PC-3 (cell line): ENCODE measurements at regions not wholly inside any gene's neighbourhood (a gene's known extent, or its start where the extent isn't known, plus 50 kb on each side); places are given as distances from the start of the nearest gene placed in this dataset.

Source experiments
- ATAC-seq: fragments of 200-7000 bp; cut with Tn5 transposase; 2 replicates; pipeline ENCODE4 v1.9.1; 2020; ENCODE audit warnings: mild to moderate bottlenecking, moderate library complexity
- BruUV-seq: library from RNA; stranded (reverse); fragments of 400-500 nt; replicated peaks from 2 replicates; lab custom pipeline; 2021; lab: Mats Ljungman, UMichigan
- CTCF ChIA-PET: fragments of 300-600 bp; sonication (Branson Sonifier 250); formaldehyde crosslinking; loops from one replicate; lab custom pipeline; 2022; ENCODE audit warnings: antibody characterized with exemption; lab: Charles Lee
- POLR2A ChIA-PET: fragments of 300-600 bp; sonication (Branson Sonifier 250); formaldehyde crosslinking; loops from one replicate; lab custom pipeline; 2022; ENCODE audit warnings: antibody characterized with exemption; ENCODE audit not compliant: unreplicated experiment; lab: Charles Lee
- DNase-seq: peaks from one replicate; pipeline ENCODE4 v3.0.0-alpha.2; 2015
- H2AFZ ChIP-seq: fragments of 300-600 bp; sonication (generic); 2 replicates; pipeline ENCODE4 v1.6.0; 2016; ENCODE audit warnings: antibody characterized with exemption, low read length
- H3F3A ChIP-seq: fragments of 300-600 bp; sonication (generic); one replicate; pipeline ENCODE4 v1.6.0; 2017; ENCODE audit warnings: antibody characterized with exemption, low read length, control low read depth, mild to moderate bottlenecking; ENCODE audit not compliant: unreplicated experiment
- H3K27ac ChIP-seq: fragments of 300-600 bp; sonication (generic); 2 replicates; pipeline ENCODE4 v1.5.1; 2016; ENCODE audit warnings: mild to moderate bottlenecking, low read length
- H3K27me3 ChIP-seq: fragments of 300-600 bp; sonication (generic); 2 replicates; pipeline ENCODE4 v1.6.1; 2016; ENCODE audit warnings: low read length, mixed read lengths
- H3K36me3 ChIP-seq: fragments of 300-600 bp; sonication (generic); 2 replicates; pipeline ENCODE4 v1.6.1; 2016; ENCODE audit warnings: low read depth, mixed run types, low read length, mixed read lengths
- H3K4me1 ChIP-seq: fragments of 300-600 bp; sonication (generic); 2 replicates; pipeline ENCODE4 v1.5.1; 2016; ENCODE audit warnings: low read length; ENCODE audit not compliant: insufficient read depth
- H3K4me2 ChIP-seq: fragments of 300-600 bp; sonication (generic); 2 replicates; pipeline ENCODE4 v1.6.0; 2016; ENCODE audit warnings: low read length
- H3K4me3 ChIP-seq: fragments of 300-600 bp; sonication (generic); 2 replicates; pipeline ENCODE4 v1.5.1; 2016; ENCODE audit warnings: mild to moderate bottlenecking, low read length, mixed read lengths
- H3K79me2 ChIP-seq: fragments of 300-600 bp; sonication (generic); 2 replicates; pipeline ENCODE4 v1.6.1; 2017; ENCODE audit warnings: low read length, mixed read lengths
- H3K9ac ChIP-seq: fragments of 300-600 bp; sonication (generic); 2 replicates; pipeline ENCODE4 v1.6.0; 2016; ENCODE audit warnings: mild to moderate bottlenecking, low read length
- H3K9me2 ChIP-seq: fragments of 300-600 bp; sonication (generic); replicated peaks from 2 replicates; pipeline ENCODE4 v1.6.1; 2016; ENCODE audit warnings: mixed run types, low read length, mixed read lengths
- H3K9me3 ChIP-seq: fragments of 300-600 bp; sonication (generic); 2 replicates; pipeline ENCODE4 v1.6.1; 2016; ENCODE audit warnings: low read length, mixed read lengths
- H4K20me1 ChIP-seq: fragments of 300-600 bp; sonication (generic); 2 replicates; pipeline ENCODE4 v1.6.1; 2016; ENCODE audit warnings: low read length, mixed read lengths
- CTCF ChIP-seq: fragments of 300-600 bp; sonication (generic); conservative IDR thresholded peaks from 2 replicates; pipeline ENCODE4 v1.5.1; 2017; ENCODE audit warnings: antibody characterized with exemption, low read depth, mild to moderate bottlenecking, low read length
- EZH2 ChIP-seq: fragments of 300-600 bp; sonication (generic); IDR thresholded peaks from one replicate; pipeline ENCODE4 v1.6.1; 2017; ENCODE audit warnings: antibody characterized with exemption, mild to moderate bottlenecking, low read length; ENCODE audit not compliant: unreplicated experiment
- EZH2phosphoT487 ChIP-seq: fragments of 300-600 bp; sonication (generic); IDR thresholded peaks from 2 replicates; pipeline ENCODE4 v1.6.1; 2018; ENCODE audit warnings: mild to moderate bottlenecking, antibody characterized with exemption, low read length, borderline replicate concordance
- intact Hi-C: fragments of 100-400 bp; cut with micrococcal nuclease; formaldehyde crosslinking; loops from 2 replicates; pipeline ENCODE4 v1.9.0; 2023

- ATAC-seq, result peak; percentile 12; the same call in 1 of the 2 replicates
- H3K9ac ChIP-seq, result no peak overlapping the region
- CTCF ChIA-PET, result interaction anchor here (0.6 kb wide), 1 partner anchor 1058 kb away, joined by 4 read pairs; no protein-coding TSS in a partner anchor
- H3K36me3 ChIP-seq, result no peaks in the 10 kb centered on the region
- no peak overlapping the region for H3K27ac ChIP-seq
- H3F3A ChIP-seq, result no peaks in the 10 kb centered on the region
- POLR2A ChIA-PET, result no interaction called here
- intact Hi-C loops, result loop anchor here (5.0 to 10.0 kb wide), 2 partner anchors 779 to 1226 kb away; no protein-coding TSS in a partner anchor
- H3K4me1 ChIP-seq, result no peaks in the 10 kb centered on the region
- H3K4me3 ChIP-seq, result no peak overlapping the region
- no peak overlapping the region for H2AFZ ChIP-seq
- no TSS peak for BruUV-seq
- TF ChIP-seq CTCF (no peak), EZH2phosphoT487 (no peak), EZH2 (no peak)
- H3K4me2 ChIP-seq, result no peak overlapping the region
- no peaks in the 10 kb centered on the region for H3K9me2 ChIP-seq
- no peaks in the 10 kb centered on the region for H3K9me3 ChIP-seq
- no peaks in the 10 kb centered on the region for H3K79me2 ChIP-seq
- no peak for DNase-seq
- no peaks in the 10 kb centered on the region for H4K20me1 ChIP-seq
- H3K27me3 ChIP-seq, result peaks cover 74% of the 10 kb centered on the region
Observed at GRCh38 chr14:56471056-56471455, 108.5 kb upstream of the TMEM260 start.

DNA sequence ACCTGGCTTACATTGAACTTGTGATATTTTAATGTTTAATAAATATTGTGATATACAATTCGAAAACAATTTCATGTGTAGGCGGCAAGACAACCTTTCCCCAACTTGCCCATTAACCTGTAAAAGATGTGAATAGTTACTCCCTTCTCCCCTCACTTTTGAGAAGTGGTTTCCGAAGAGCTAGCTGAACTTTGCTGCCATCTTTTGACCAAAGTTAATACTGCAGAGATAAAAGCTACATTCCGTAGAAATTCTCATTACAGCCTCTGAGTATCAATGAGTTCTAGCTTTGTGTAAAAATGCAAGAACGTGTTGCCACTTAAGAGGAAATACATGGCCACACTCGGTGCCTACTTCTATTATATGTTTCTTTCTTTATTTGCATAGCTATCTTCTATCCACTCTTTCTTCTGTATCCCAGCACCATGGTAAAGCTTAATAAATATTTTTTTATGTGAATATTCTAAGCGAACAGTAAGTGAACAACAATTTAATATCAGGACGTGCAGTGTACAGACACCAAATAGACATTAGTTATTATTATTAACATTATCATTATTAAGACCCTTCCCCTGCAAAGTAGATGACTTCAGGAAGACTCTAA lies 105.1 kb upstream of the TMEM260 start:
- intact Hi-C loops, result loop anchor here (1.0 to 10.0 kb wide), 6 partner anchors 227 to 1230 kb away; partner anchors contain the start of gene FBXO34
- H3K27me3 ChIP-seq, result peaks cover 69% of the 10 kb centered on the region
- no peak overlapping the region for H3K27ac ChIP-seq
- no peak overlapping the region for H3K4me3 ChIP-seq
- DNase-seq, result peak; percentile 93
- no peaks in the 10 kb centered on the region for H3K79me2 ChIP-seq
- H3K4me1 ChIP-seq, result no peaks in the 10 kb centered on the region
- TF ChIP-seq CTCF, result peak; percentile 98
- TF ChIP-seq EZH2phosphoT487, result no peak
- no peak for TF ChIP-seq EZH2
- no peak overlapping the region for H2AFZ ChIP-seq
- no peak overlapping the region for H3K9ac ChIP-seq
- no peaks in the 10 kb centered on the region for H3F3A ChIP-seq
- no peaks in the 10 kb centered on the region for H4K20me1 ChIP-seq
- no TSS peak for BruUV-seq
- no peaks in the 10 kb centered on the region for H3K9me2 ChIP-seq
- ATAC-seq, result peak; percentile 71
- no peak overlapping the region for H3K4me2 ChIP-seq
- CTCF ChIA-PET, result interaction anchor here (0.5 to 1.2 kb wide), 18 partner anchors 11 to 1292 kb away, joined by 3 to 10 read pairs (median 4); partner anchors contain the start of gene DLGAP5
- no peaks in the 10 kb centered on the region for H3K36me3 ChIP-seq
- no peaks in the 10 kb centered on the region for H3K9me3 ChIP-seq
- POLR2A ChIA-PET, result no interaction called here

- no peak overlapping the region for H3K27ac ChIP-seq
- no TSS peak for BruUV-seq
- H3K9me3 ChIP-seq, result no peaks in the 10 kb centered on the region
- ATAC-seq (peak; percentile 46), DNase-seq (peak; percentile 53)
- H3K4me2 ChIP-seq, result no peak overlapping the region
- H3K4me1 ChIP-seq, result no peaks in the 10 kb centered on the region
- no peaks in the 10 kb centered on the region for H3K9me2 ChIP-seq
- H2AFZ ChIP-seq, result no peak overlapping the region
- H3K4me3 ChIP-seq, result no peak overlapping the region
- no peaks in the 10 kb centered on the region for H4K20me1 ChIP-seq
- H3K9ac ChIP-seq, result no peak overlapping the region
- no peaks in the 10 kb centered on the region for H3F3A ChIP-seq
- H3K27me3 ChIP-seq, result peaks cover 49% of the 10 kb centered on the region
- TF ChIP-seq CTCF, result peak; percentile 56
- no peak for TF ChIP-seq EZH2phosphoT487
- TF ChIP-seq EZH2, result no peak
- CTCF ChIA-PET, result no interaction called here
- H3K36me3 ChIP-seq, result no peaks in the 10 kb centered on the region
- H3K79me2 ChIP-seq, result no peaks in the 10 kb centered on the region
- intact Hi-C loops, result no loop called here
- POLR2A ChIA-PET, result no interaction called here
Observed at GRCh38 chr14:56482310-56482911, 97.2 kb upstream of the TMEM260 start.
